LNCAP (cell line): ENCODE measurements at regions not wholly inside any gene's neighbourhood (a gene's known extent, or its start where the extent isn't known, plus 50 kb on each side); places are given as distances from the start of the nearest gene placed in this dataset.

Source experiments
- CTCF ChIP-seq: fragments of 450-650 bp; IDR thresholded peaks from 2 replicates; pipeline ENCODE4 v1.5.1; 2017; ENCODE audit warnings: mild to moderate bottlenecking

- TF ChIP-seq CTCF = no peak
These were observed 140.4 kb upstream of the MAX start for GRCh38 chr14:65242732-65243134.

GRCh38 chr14:65243766-65244442 lies 141.6 kb upstream of the MAX start:
- no peak for TF ChIP-seq CTCF

GRCh38 chr14:65249471-65250161 lies 147.3 kb upstream of the MAX start:
- TF ChIP-seq CTCF = no peak

- TF ChIP-seq CTCF = no peak
These were observed 147.8 kb upstream of the MAX start for GRCh38 chr14:65250162-65250495.

- TF ChIP-seq CTCF = no peak
These were observed 148.9 kb upstream of the MAX start for GRCh38 chr14:65251213-65251612.

- no peak for TF ChIP-seq CTCF
These were observed 150.4 kb upstream of the MAX start for GRCh38 chr14:65252482-65253255.

GRCh38 chr14:65255029-65255545 lies 152.8 kb upstream of the MAX start:
- no peak for TF ChIP-seq CTCF
